ENCODE measurements at regions not wholly inside any gene's neighbourhood (a gene's known extent, or its start where the extent isn't known, plus 50 kb on each side); places are given as distances from the start of the nearest gene placed in this dataset.

- Mint-ChIP-seq H3K4me1 (ENCODE audit: low read depth) (peaks cover 2% of the 10 kb centered on the region), H3K36me3 (ENCODE audit: insufficient read depth) (no peaks in the 10 kb centered on the region), H3K27ac (no peak overlapping the region), H3K27me3 (peaks cover 8% of the 10 kb centered on the region), H3K9me3 (ENCODE audit: low read depth) (peaks cover 3% of the 10 kb centered on the region), H3K4me3 (ENCODE audit: low read depth) (no peak overlapping the region)
- no peak for TF ChIP-seq CTCF (IDR thresholded peaks at IDR 0.05; ENCODE audit: unreplicated experiment)
- DNase-seq (ENCODE audit: low spot score, unreplicated experiment), result no peak
Measured at GRCh38 chr7:35359423-35359822, 105.5 kb upstream of the TBX20 start.

DNA sequence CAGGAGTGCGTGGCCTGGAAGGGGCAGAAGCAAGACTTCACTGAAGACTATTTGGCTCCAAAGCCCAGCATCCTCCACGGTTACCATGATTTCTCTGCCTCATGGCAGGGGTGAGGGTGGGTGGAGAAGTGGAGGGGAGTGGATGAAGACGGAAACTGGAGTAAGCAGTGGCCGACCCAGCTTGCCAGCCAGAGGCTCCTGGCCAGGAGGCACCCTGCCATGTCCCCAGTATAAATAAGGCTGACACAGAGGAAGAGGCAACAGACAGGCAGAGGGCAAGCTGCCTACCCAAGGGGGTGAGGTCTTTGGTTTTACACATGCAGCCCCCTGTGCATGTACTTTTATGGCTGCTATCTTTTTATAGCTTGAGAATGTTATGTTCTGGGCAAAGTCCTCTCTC lies 102.6 kb upstream of the TBX20 start:
- Mint-ChIP-seq H3K9me3 (ENCODE audit: low read depth) (peaks cover 3% of the 10 kb centered on the region), H3K27ac (no peak overlapping the region), H3K27me3 (peaks cover 8% of the 10 kb centered on the region), H3K36me3 (ENCODE audit: insufficient read depth) (no peaks in the 10 kb centered on the region), H3K4me3 (ENCODE audit: low read depth) (no peak overlapping the region), H3K4me1 (ENCODE audit: low read depth) (peaks cover 4% of the 10 kb centered on the region)
- no peak for TF ChIP-seq CTCF (IDR thresholded peaks at IDR 0.05; ENCODE audit: unreplicated experiment)
- no peak for DNase-seq (ENCODE audit: low spot score, unreplicated experiment)

- no peak for TF ChIP-seq CTCF (IDR thresholded peaks at IDR 0.05; ENCODE audit: unreplicated experiment)
- Mint-ChIP-seq H3K4me1 (ENCODE audit: low read depth) (peaks cover 4% of the 10 kb centered on the region), H3K27ac (no peak overlapping the region), H3K27me3 (peaks cover 8% of the 10 kb centered on the region), H3K9me3 (ENCODE audit: low read depth) (peaks cover 3% of the 10 kb centered on the region), H3K4me3 (ENCODE audit: low read depth) (no peak overlapping the region), H3K36me3 (ENCODE audit: insufficient read depth) (no peaks in the 10 kb centered on the region)
- no peak for DNase-seq (ENCODE audit: low spot score, unreplicated experiment)
Measured at GRCh38 chr7:35355911-35356310, 102.0 kb upstream of the TBX20 start.

- Mint-ChIP-seq H3K4me3 (ENCODE audit: low read depth) (no peak overlapping the region), H3K27ac (no peak overlapping the region), H3K9me3 (ENCODE audit: low read depth) (peaks cover 3% of the 10 kb centered on the region), H3K27me3 (peaks cover 8% of the 10 kb centered on the region), H3K36me3 (ENCODE audit: insufficient read depth) (no peaks in the 10 kb centered on the region), H3K4me1 (ENCODE audit: low read depth) (peaks cover 4% of the 10 kb centered on the region)
- no peak for TF ChIP-seq CTCF (IDR thresholded peaks at IDR 0.05; ENCODE audit: unreplicated experiment)
- DNase-seq (ENCODE audit: low spot score, unreplicated experiment), result no peak
Measured at GRCh38 chr7:35355199-35355598, 101.3 kb upstream of the TBX20 start.

DNA sequence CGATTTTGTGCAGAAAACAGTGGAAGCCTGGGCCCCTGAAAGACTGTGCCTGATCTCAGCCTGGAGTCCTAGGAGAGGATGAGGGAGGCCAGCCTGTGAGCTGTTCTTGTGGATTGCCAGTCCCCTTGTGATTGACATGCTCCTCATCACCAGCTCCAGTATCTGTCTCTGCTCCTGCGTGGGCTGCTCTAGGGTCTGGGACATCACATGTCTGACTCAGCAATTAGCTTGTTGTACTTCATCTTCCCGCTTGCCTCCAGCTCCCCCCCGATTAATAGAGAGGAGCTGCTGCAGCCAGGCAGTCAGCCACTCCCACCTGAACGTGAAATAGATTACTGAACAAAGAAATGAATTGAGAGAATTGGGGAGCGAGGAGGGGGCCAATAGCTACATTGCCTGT lies 99.6 kb upstream of the TBX20 start:
- TF ChIP-seq CTCF (IDR thresholded peaks at IDR 0.05; ENCODE audit: unreplicated experiment), result no peak
- no peak overlapping the region for H3K27ac Mint-ChIP-seq
- H3K27me3 Mint-ChIP-seq, result peaks cover 12% of the 10 kb centered on the region
- peaks cover 4% of the 10 kb centered on the region for H3K4me1 Mint-ChIP-seq (ENCODE audit: low read depth)
- H3K36me3 Mint-ChIP-seq (ENCODE audit: insufficient read depth), result no peaks in the 10 kb centered on the region
- no peak overlapping the region for H3K4me3 Mint-ChIP-seq (ENCODE audit: low read depth)
- peaks cover 3% of the 10 kb centered on the region for H3K9me3 Mint-ChIP-seq (ENCODE audit: low read depth)
- no peak for DNase-seq (ENCODE audit: low spot score, unreplicated experiment)

All from progenitor cell of endocrine pancreas (in vitro differentiated cells).